ENCODE measurements at regions not wholly inside any gene's neighbourhood (a gene's known extent, or its start where the extent isn't known, plus 50 kb on each side); places are given as distances from the start of the nearest gene placed in this dataset.
A peak's percentile ranks its signal among the peaks of the same experiment; 100 is the strongest.

DNA sequence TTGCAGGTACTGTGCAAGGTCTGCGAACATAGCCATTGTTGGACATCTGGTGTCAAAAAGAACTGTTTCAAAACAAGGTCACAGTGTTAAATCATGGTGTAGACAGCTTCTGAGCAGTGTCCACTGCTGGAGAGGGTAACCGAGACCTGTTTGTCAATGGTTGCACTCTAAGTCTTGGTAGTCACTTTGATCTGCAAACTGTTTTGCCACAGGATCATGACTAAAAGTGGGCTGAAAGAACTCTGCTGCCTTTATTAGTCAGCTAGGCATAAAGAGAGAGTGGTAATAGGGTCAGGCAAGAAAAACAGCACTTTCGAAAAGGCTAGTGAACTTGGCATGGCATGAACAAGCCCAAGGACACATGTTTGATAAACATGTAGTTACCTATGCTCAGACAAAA is 552.3 kb upstream of the CITED2 start:
- intact Hi-C loops (cut with DNase I): no loop called here
- TF ChIP-seq CTCF (IDR thresholded peaks at IDR 0.05) (no peak), POLR2A (IDR thresholded peaks at IDR 0.05) (no peak)
- Histone ChIP-seq H3K4me3 (no peak overlapping the region), H3K27ac (no peak overlapping the region), H3K9me3 (no peaks in the 10 kb centered on the region), H3K27me3 (no peaks in the 10 kb centered on the region), H3K4me1 (peaks cover 0 to 15% (median 2%) of the 10 kb centered on the region in 12 donors), H3K36me3 (no peaks in the 10 kb centered on the region)
- ATAC-seq (peak in 1 of 4 donors; percentile 7), DNase-seq (no peak)
- 81 to 91% (median 86%) methylated on average over 3 of the region's 3 CpGs for WGBS, 4 donors

DNA sequence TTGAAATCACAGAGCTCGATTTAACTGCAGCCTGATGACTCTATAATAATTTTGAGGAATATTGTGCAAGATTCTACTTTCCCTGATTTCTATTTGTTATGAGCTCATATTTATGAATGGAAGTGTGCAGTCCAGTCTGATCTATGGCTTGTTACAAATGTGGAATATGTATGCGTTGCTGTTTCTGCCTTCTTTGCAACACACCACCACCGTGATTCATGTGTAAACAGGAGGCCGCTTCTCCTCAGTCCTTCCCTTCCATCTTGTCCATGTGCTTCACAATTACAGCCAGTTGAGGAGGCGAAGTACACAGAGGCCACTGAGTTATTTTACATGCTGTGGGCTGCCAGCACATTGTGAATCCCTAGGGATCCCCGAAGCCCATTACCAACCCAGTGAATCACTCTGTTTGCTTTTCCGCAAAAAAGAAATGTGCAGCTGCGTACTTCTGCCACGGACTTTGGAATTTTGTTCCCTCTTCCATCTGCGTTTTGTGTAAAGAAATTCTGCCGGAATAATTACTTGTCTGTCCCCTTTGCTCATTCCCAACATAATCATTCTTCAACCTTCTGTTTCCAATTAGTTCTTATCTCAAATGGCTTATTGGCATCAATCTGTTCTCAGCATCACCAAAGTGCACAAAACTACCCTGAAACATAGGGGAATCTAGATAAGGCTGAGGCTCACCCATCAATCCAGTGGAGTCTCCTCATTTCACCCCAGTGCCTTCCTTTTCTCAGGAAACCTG is 551.6 kb upstream of the CITED2 start:
- peak overlapping the region in 1 of 12 donors; percentile 9 for H3K27ac ChIP-seq
- ATAC-seq: peak in 3 of 4 donors; percentile 48 to 87 (median 55)
- TF ChIP-seq POLR2A (IDR thresholded peaks at IDR 0.05) (no peak), CTCF (IDR thresholded peaks at IDR 0.05) (no peak)
- H3K36me3 ChIP-seq: no peaks in the 10 kb centered on the region
- H3K27me3 ChIP-seq: no peaks in the 10 kb centered on the region
- peaks cover 0 to 15% (median 2%) of the 10 kb centered on the region in 12 donors for H3K4me1 ChIP-seq
- WGBS, 4 donors: 72 to 74% (median 74%) methylated on average over 11 of the region's 11 CpGs
- H3K9me3 ChIP-seq: no peaks in the 10 kb centered on the region
- intact Hi-C loops (cut with DNase I): no loop called here
- no peak overlapping the region for H3K4me3 ChIP-seq
- DNase-seq: peak in 3 of 5 donors; percentile 20 to 31 (median 26)

GRCh38 chr6:139923964-139924475 is 549.6 kb upstream of the CITED2 start:
- no peak for TF ChIP-seq POLR2A (IDR thresholded peaks at IDR 0.05)
- TF ChIP-seq CTCF (IDR thresholded peaks at IDR 0.05): no peak
- no peak overlapping the region for H3K4me3 ChIP-seq
- ATAC-seq: no peak
- no peaks in the 10 kb centered on the region for H3K27me3 ChIP-seq
- WGBS, 4 donors: 92 to 96% (median 93%) methylated on average over 5 of the region's 5 CpGs
- intact Hi-C loops (cut with DNase I): no loop called here
- H3K27ac ChIP-seq: no peak overlapping the region
- H3K36me3 ChIP-seq: no peaks in the 10 kb centered on the region
- peaks cover 0 to 25% (median 2%) of the 10 kb centered on the region in 12 donors for H3K4me1 ChIP-seq
- no peaks in the 10 kb centered on the region for H3K9me3 ChIP-seq
- DNase-seq: no peak

DNA sequence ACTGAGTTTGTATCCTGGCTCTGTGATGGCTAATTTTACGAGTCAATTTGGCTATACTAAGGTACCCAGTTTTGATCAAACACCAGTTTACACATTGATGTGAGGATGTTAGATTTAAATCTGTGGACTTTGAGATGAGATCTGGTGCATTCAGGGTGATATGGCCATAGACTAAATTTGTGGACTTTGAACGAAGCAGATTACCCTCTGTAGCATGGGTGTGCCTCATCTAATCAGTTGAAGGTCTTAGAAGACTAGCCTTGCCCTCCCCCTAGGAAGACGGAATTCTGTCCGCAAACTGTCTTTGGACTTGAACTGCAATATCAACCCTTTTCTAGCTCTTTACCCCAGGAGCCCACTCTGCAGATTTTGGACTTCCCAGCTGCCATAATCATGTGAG is 547.8 kb upstream of the CITED2 start:
- H3K4me1 ChIP-seq: peaks cover 0 to 18% (median 0%) of the 10 kb centered on the region in 12 donors
- ATAC-seq (no peak), DNase-seq (no peak)
- no peaks in the 10 kb centered on the region for H3K36me3 ChIP-seq
- TF ChIP-seq POLR2A (IDR thresholded peaks at IDR 0.05) (no peak), CTCF (IDR thresholded peaks at IDR 0.05) (no peak)
- H3K27me3 ChIP-seq: no peaks in the 10 kb centered on the region
- intact Hi-C loops (cut with DNase I): no loop called here
- no peaks in the 10 kb centered on the region for H3K9me3 ChIP-seq
- H3K4me3 ChIP-seq: no peak overlapping the region
- whole genome bisulfite sequencing, 4 donors: 92 to 97% (median 95%) methylated on average over 4 of the region's 4 CpGs
- no peak overlapping the region for H3K27ac ChIP-seq

Measured in heart left ventricle (tissue), 16 donors.